HepG2 (cell line): ENCODE measurements at regions not wholly inside any gene's neighbourhood (a gene's known extent, or its start where the extent isn't known, plus 50 kb on each side); places are given as distances from the start of the nearest gene placed in this dataset.

Experiments
- ATAC-seq: fragments of 200-7000 bp; cut with Tn5 transposase; 3 replicates; pipeline ENCODE4 v1.9.1; 2020; ENCODE audit warnings: mild to moderate bottlenecking, moderate library complexity
- BruUV-seq: library from RNA; stranded (reverse); fragments of 400-500 nt; replicated peaks from 2 replicates; lab custom pipeline; 2021; lab: Mats Ljungman, UMichigan
- CTCF ChIA-PET: fragments of 300-600 bp; formaldehyde crosslinking; extraction: SDS; loops from one replicate; lab custom pipeline; 2021; ENCODE audit warnings: low total read pairs, inconsistent platforms, low intra/inter-chr PET ratio; lab: Yijun Ruan, JAX
- POLR2A ChIA-PET: fragments of 350-600 bp; sonication (Branson Sonifier 250); formaldehyde crosslinking; loops from one replicate; lab custom pipeline; 2020; ENCODE audit warnings: antibody characterized with exemption, inconsistent platforms; lab: Yijun Ruan, JAX
- DNase-seq: peaks from one replicate; pipeline ENCODE4 v3.0.0-alpha.2; 2015; ENCODE audit warnings: low spot score
- FAIRE-seq: peaks from 3 replicates; lab custom pipeline; 2011; peaks lifted over from hg19 to GRCh38; lab: Jason Lieb, UNC
- H2AFZ ChIP-seq: one replicate; pipeline ENCODE4 v1.6.1; 2011; ENCODE audit warnings: low read length, inconsistent platforms
- H3K27ac ChIP-seq: fragments of 300-600 bp; 3 replicates; pipeline ENCODE4 v1.8.0; 2011; ENCODE audit warnings: mixed run types, mild to moderate bottlenecking, mixed read lengths, low read length, inconsistent platforms; ENCODE audit not compliant: insufficient read depth; ENCODE audit errors: extremely low read length
- H3K27me3 ChIP-seq, 2 experiments: fragments of 200-600 bp in 1 of 2; 2 replicates in 1 of 2; 3 replicates in 1 of 2; pipeline versions ENCODE4 v1.6.0 to v1.8.0; 2011; ENCODE audit warnings: low read length in 2 of 2, mild to moderate bottlenecking in 2 of 2, moderate library complexity in 2 of 2, inconsistent platforms in 1 of 2; ENCODE audit not compliant: insufficient read depth in 2 of 2, control insufficient read depth in 1 of 2
- H3K36me3 ChIP-seq, 2 experiments: fragments of 200-600 bp in 1 of 2; replicated peaks in 1 of 2; 2 replicates in 1 of 2; 3 replicates in 1 of 2; pipeline versions ENCODE4 v1.5.1 to v1.8.0; 2011; ENCODE audit warnings: low read length in 2 of 2, inconsistent platforms in 1 of 2; ENCODE audit not compliant: insufficient read depth in 2 of 2, control insufficient read depth in 1 of 2
- H3K4me1 ChIP-seq: 2 replicates; pipeline ENCODE4 v1.5.1; 2012; ENCODE audit warnings: low read length, inconsistent platforms; ENCODE audit not compliant: insufficient read depth
- H3K4me2 ChIP-seq: 2 replicates; pipeline ENCODE4 v1.6.0; 2011; ENCODE audit warnings: low read depth, low read length, inconsistent platforms
- H3K4me3 ChIP-seq, 3 experiments: fragments of 200-600 bp in 1 of 3; sonication (generic), shearing (Covaris generic) in 1 of 3; replicated peaks in 1 of 3; 2 replicates each; pipeline ENCODE4 v1.5.1; 2011 to 2016; ENCODE audit warnings: low read length in 3 of 3, inconsistent platforms in 2 of 3, low read depth in 2 of 3, mild to moderate bottlenecking in 2 of 3, control low read depth in 1 of 3, mixed read lengths in 1 of 3; ENCODE audit not compliant: insufficient read depth in 1 of 3
- H3K79me2 ChIP-seq: one replicate; pipeline ENCODE4 v1.6.1; 2011; ENCODE audit warnings: low read length, inconsistent platforms; ENCODE audit not compliant: insufficient read depth
- H3K9ac ChIP-seq: 2 replicates; pipeline ENCODE4 v1.6.0; 2011; ENCODE audit warnings: mild to moderate bottlenecking, low read depth, low read length, inconsistent platforms; ENCODE audit not compliant: insufficient read depth
- H3K9me3 ChIP-seq: 2 replicates; pipeline ENCODE4 v1.5.1; 2012; ENCODE audit warnings: mild to moderate bottlenecking, low read length
- H4K20me1 ChIP-seq: 2 replicates; pipeline ENCODE4 v1.6.0; 2011; ENCODE audit warnings: inconsistent platforms, mild to moderate bottlenecking, low read length, moderate library complexity; ENCODE audit not compliant: insufficient read depth
- DRAP1 ChIP-seq: IDR thresholded peaks from 2 replicates; pipeline ENCODE4 v1.6.1; 2016; ENCODE audit warnings: missing genetic modification reagents, missing compliant biosample characterization
- HOXD1 ChIP-seq: sonication (generic); formaldehyde crosslinking; IDR thresholded peaks from 2 replicates; pipeline ENCODE4 v1.5.0; 2020; ENCODE audit warnings: missing genetic modification reagents
- PBX3 ChIP-seq: sonication (generic); formaldehyde crosslinking; IDR thresholded peaks from 2 replicates; pipeline ENCODE4 v1.8.1; 2023; ENCODE audit warnings: missing genetic modification reagents, inconsistent platforms, borderline replicate concordance
- SAFB2 ChIP-seq: sonication (generic); formaldehyde crosslinking; IDR thresholded peaks from 2 replicates; pipeline ENCODE4 v1.5.1; 2020; ENCODE audit warnings: missing genetic modification reagents, low read depth, mild to moderate bottlenecking, borderline replicate concordance
- ZBTB46 ChIP-seq: sonication (generic); formaldehyde crosslinking; IDR thresholded peaks from 2 replicates; pipeline ENCODE4 v1.4.0; 2020; ENCODE audit warnings: mild to moderate bottlenecking, missing genetic modification reagents, borderline replicate concordance
- ZNF12 ChIP-seq: sonication (generic); formaldehyde crosslinking; IDR thresholded peaks from 2 replicates; pipeline ENCODE4 v1.5.0; 2020; ENCODE audit warnings: missing genetic modification reagents
- ZNF503 ChIP-seq: sonication (generic); formaldehyde crosslinking; IDR thresholded peaks from 2 replicates; pipeline ENCODE4 v1.4.0; 2020; ENCODE audit warnings: missing genetic modification reagents
- ZNF687 ChIP-seq: sonication (generic); formaldehyde crosslinking; IDR thresholded peaks from 2 replicates; pipeline ENCODE4 v1.5.1; 2020; ENCODE audit warnings: mild to moderate bottlenecking, missing genetic modification reagents, moderate library complexity
- ZNF816 ChIP-seq: sonication (generic); formaldehyde crosslinking; IDR thresholded peaks from 2 replicates; pipeline ENCODE4 v1.8.0; 2022; ENCODE audit warnings: missing genetic modification reagents, mild to moderate bottlenecking, borderline replicate concordance
- WGBS: methylation state at CpG from one replicate; pipeline ENCODE4 v1.1.6; 2017; ENCODE audit warnings: low lambda C conversion rate; 5-methylcytosine and 5-hydroxymethylcytosine counted together
- in situ Hi-C: cut with HindIII; loops from 2 replicates; pipeline ENCODE4 v1.10.0; 2017; ENCODE audit warnings: low pct_unique_long_range_greater_than_20kb; ENCODE audit not compliant: extremely low pct_ligation_motif_present
- intact Hi-C: fragments of 100-400 bp; cut with micrococcal nuclease; formaldehyde crosslinking; loops from one replicate; pipeline ENCODE4 v1.10.0; 2022; ENCODE audit not compliant: unreplicated experiment

GRCh38 chr2:180829261-180829660 is 151.1 kb upstream of the UBE2E3 start:
- no peak overlapping the region for H3K4me2 ChIP-seq
- no peaks in the 10 kb centered on the region for H3K36me3 ChIP-seq
- no peaks in the 10 kb centered on the region for H4K20me1 ChIP-seq
- in situ Hi-C loops: no loop called here
- H3K9ac ChIP-seq: no peak overlapping the region
- intact Hi-C loops: no loop called here
- no peak for ATAC-seq
- POLR2A ChIA-PET: no interaction called here
- TF ChIP-seq ZNF12 (no peak), PBX3 (CRISPR knock-in tag) (no peak), ZBTB46 (CRISPR knock-in tag) (no peak), SAFB2 (no peak), ZNF503 (CRISPR knock-in tag) (no peak), HOXD1 (CRISPR knock-in tag) (no peak), DRAP1 (CRISPR knock-in tag) (no peak), ZNF687 (no peak), ZNF816 (CRISPR knock-in tag) (no peak)
- H3K4me3 ChIP-seq: no peak overlapping the region
- H2AFZ ChIP-seq: no peak overlapping the region
- no peak overlapping the region for H3K27ac ChIP-seq
- no peaks in the 10 kb centered on the region for H3K79me2 ChIP-seq
- H3K4me1 ChIP-seq: no peaks in the 10 kb centered on the region
- no peaks in the 10 kb centered on the region for H3K27me3 ChIP-seq
- CTCF ChIA-PET: no interaction called here
- no peak for DNase-seq
- WGBS: 8% methylated on average over 5 of the region's 5 CpGs
- no TSS peak for BruUV-seq
- FAIRE-seq: no peak
- H3K9me3 ChIP-seq: no peaks in the 10 kb centered on the region
